Activated effector memory CD4-positive, alpha-beta T cell treated with Interleukin-2 at 50 U/mL for 16 hours (primary cell): ENCODE measurements at regions not wholly inside any gene's neighbourhood (a gene's known extent, or its start where the extent isn't known, plus 50 kb on each side); places are given as distances from the start of the nearest gene placed in this dataset.
"Not testable (repeated sequence)": the region's sequence is repeated elsewhere in the genome, so short reads cannot be mapped to it uniquely, and the experiment has no call there.

ENCODE experiments used
- DNase-seq: peaks from one replicate; pipeline ENCODE4 v3.0.0-alpha.2; 2020

DNA sequence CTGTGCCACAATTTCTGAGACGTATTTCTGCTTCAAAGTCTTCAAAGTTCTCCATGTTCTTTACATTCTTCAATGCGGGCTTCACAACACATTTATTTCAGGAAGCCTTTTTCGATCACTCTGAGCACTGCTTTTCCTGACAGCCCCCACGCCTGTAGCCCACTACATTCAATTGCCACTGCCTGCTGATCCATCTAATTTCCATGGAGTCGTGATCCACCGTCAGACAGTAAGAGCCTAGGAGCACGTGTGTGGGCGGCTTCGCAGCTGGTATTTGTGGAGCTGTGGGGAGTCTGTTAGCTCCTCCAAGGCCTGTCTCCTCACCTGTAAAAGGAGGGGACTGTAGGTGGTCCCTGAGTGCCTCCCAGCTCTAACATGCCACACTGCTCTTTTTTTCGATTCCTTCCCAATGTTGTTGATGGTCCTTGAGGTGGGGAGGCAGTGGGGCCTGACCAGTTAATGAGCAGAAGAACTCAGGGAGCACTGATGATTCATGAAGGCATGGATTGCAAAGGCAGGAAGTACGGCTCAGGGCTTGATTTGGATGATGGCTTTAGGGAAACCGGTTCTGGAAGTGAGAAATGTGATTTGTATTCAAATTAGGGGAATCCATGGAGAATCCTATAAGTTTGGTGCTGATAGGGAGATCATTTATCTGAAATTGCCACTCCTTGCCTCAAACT, 401.1 kb upstream of the PODXL start:
- no peak for DNase-seq

DNA sequence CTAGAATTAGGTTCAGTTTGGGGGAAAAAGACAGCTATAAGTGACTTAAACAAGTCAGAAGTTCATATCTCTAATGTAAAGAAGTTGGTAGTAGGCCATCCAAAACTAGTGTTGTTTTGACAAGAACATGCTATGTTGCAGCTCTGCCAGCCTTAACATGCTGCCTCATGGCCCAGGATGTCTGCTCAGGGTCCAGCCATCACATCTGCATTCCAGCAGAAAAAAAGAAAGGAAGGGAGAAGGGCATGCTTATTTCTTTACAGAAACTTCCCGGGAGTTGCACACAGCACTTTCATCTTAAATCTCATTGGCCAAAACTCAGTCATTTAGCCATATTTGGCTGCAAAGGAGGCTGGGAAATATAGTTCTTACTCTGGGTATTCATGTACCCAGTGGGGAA, 400.4 kb upstream of the PODXL start:
- no peak for DNase-seq

DNA sequence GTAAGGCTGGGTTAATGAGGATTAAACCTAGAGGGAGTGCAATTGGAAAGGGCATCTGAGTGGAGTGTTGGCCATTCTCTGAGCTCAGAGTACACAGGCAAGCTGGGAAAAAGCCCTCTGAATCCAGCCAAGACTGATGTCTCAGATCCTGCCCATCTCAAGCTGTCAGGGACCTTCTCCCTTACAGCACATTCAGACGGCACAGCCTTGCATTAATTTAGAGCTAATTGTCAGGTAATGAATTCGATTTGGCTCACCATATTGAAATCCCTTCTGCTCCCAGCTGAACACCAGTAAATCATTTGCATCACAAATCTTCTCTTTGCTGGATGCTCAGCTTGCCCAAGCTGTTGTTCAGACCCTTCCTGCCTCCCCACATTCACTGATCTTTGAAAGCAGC, 399.3 kb upstream of the PODXL start:
- DNase-seq, result no peak

DNA sequence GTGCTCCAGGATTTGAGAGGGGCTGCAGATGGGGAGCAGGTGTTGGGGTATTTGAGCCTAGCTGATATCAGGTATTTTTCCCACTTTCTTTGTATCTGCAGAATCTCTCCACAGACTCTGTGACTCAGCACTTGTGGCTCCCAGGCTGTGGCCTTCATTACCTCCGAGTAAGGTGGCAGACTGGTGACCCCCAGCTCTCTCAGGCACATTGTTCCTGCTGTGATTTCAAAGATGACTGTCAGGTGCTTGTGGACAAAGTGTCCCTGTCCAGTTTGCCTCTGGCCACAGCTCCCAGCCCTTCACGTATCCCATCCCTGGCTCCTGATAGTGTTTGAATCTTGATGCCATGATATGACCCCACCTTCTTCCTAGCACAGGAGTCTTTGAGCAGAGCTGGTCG, 396.8 kb upstream of the PODXL start:
- no peak for DNase-seq

DNA sequence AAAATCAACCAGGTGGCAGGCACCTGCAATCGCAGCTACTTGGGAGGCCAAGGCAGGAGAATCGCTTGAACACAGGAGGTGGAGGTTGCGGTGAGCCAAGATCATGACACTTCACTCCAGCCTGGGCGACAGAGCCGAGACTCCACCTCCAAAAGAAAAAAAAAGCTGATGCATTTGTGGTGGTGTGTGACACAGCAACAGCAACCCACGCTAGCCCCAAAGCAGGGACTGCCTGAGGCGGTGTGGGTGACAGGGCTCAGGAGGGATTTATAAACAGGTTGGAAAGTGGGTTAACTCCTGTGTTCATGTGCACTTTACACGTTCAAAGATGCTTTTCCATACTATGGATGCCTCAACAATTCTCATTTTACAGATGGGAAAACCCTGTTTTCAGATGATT, 395.9 kb upstream of the PODXL start:
- DNase-seq, result no peak

DNA sequence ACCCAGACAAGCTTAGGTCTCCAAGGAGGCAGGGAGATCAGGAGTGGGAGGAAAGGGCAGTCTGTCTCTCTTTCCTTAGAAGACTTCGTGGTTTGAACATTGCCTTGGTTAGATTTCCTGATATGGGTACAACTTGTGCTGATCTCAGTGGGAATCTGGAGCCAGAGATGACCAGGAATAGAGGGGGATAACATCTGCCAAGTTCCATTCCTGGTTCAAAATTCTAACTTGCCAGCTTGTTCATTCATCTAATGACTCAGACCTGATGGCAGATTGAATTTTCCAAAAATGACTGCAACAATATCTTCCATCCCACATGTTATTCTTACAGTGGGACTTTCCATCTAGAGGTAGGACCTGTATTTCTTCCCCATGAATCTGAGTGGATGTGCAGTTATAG, 394.3 kb upstream of the PODXL start:
- DNase-seq, result no peak

DNA sequence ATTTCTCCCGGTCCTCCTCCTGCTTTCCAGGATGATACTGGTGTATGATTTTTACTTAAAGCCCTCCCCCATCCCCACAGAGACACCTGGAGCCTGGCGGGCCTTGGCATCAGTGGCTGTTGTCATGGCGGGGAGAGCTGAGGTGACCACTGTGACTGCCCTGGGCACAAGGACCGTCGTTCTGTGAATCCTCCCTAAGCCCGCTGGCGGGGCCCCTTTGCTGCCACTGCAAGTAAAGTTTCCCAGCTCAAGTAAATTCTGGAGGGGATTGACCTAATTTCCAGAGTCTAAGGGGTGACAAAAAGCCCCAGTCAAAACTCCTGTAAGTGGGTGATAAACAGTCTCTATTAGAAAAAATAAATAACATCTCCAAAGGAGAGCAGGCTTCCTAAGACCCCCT, 393.2 kb upstream of the PODXL start:
- DNase-seq, result no peak

DNA sequence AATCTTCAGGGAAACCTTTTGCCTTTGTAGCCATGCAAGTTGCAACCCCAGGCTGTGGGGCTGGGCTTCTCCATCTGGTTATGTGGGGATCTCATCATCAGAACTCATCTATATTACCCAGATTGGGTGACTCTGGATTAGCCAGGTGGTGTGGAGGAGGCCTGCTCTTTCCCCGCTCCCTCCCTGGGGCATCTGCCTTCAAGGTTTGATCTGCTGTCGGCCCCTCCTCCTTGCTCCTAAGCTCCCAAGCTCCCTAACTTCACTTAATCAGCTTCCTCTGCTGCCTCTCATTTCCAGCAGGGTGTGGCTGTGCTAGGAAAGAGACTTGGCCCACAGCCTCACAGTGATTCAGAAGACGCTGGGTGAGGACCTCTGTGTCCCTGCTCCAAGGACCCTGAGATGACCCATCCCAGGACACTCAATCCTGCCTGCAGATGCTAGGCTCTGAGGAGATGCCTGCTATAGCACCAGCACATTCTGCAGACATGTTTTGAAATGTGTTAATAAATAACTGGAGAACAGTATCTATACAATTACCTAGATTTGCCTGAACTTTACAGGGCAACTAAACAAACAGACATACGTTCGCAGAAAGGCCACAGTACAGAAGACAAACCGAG, 392.1 kb upstream of the PODXL start:
- no peak for DNase-seq

DNA sequence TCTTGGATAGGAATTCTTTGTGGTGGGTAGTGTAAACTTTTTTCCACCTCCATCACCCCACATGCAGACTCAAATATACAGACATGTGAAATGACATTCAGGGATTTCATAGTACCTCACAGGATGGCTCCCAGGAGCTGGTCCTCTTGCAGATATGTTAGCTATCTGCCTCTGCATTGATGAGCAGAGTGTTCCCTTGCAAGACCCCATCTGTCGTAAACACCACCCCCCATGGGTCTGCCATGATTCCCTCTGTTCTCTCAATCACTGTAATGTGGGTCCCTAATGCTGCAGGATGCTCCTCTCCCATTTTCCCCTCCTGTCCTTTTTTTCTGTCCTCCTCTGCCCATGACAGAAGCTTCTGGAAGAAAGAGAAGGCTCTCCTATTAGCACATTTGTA, 391.2 kb upstream of the PODXL start:
- no peak for DNase-seq

DNA sequence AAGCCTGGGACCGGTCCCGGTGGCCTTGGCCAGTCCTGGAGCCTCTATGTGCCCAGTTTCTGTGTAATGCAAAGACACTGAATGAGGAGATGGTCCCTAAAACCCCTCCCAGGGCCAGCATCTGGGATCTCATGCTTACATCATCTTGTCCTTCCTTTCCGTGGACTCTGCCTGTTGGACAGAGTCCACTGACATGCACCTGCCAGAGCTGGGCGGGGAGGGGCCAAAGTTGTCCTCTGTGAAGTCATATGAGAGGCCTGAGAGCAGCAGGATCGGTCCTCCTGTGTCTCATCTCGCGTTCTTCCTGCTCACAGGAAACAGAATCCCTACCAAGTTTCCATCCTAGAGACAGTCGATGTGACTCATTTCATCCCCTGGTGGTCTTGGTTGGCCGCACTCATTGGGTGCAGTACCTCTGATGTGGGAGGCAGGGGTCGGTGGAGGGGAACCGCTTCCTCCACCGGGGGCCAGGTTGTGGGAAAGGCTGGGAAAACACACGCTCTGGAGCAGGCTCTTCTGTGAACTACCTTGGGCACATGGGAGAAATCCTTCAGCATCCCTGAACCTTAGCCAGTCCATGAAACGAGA, 389.6 kb upstream of the PODXL start:
- DNase-seq, result no peak

DNA sequence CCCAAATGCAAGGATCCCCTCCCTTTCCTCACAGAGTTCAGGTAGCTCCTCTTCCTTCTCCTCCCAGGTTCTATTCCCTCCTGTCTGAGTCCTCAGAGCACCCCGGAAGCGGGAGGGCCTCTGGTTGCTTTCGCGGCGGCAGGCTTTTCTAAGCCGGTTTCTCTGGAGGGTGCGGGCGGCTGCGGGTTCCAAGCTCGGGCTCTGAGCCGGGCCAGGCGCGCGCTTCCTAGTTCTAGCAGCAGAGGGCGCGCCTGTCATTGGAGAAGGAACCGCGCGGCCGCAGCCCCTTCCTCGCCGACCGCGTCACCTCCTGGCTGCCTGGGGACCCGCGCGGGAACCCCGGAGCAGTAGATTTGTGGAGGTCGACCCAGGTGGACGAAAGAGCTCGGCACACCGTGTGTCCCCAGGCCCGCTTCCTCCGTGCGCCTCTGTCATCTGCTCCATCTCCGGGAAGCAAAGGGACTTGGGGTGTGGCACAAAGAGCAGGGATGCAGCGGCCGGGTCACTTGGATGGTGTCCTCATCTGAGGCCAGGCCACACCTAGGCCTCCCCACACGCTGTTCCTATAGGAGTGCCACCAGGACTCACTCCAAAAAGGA, 389.0 kb upstream of the PODXL start:
- no peak for DNase-seq

DNA sequence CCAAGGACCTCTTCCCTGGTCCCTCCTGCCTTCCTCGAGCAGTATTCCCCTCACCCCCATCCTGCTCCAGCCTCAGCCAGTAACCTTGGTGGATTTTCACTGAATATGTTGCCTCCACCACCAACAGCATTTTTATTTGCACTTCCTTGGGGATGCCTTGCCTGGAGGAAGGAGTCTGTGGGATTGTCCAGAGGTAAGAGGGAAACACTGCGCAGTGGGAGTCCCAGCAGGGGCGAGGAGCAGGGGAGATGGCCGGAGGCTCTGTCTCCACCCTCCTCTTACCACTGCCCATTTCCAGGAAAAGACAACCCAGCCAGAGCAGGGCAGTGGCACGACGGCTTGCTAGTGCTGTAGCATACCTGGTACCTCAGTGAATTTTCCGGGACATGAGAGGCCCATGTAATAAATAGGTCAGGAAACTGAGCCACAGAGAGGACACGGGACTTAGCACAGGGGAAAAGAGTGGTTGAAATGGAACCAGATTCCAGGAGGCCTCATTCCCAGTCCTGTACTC, 388.2 kb upstream of the PODXL start:
- no peak for DNase-seq

DNA sequence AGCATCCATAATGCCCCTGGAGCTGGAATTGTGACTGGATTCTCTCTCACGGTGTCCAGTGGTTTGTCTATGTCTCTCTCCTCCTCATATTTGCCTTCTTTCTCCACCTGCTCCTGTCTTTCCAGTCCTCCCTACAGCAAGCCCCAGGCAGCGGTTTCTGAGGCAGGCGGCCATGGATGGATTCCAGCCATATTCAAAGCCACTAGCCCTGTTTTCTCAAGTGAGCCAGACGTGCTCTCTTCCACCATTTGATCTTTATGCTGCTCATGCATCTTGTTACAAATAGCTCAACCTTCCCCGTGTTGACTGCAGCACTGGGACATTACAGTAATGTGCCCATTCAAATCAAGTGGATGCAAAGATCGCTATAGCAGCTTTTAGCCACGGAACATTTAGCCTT, 387.2 kb upstream of the PODXL start:
- DNase-seq, result no peak

DNA sequence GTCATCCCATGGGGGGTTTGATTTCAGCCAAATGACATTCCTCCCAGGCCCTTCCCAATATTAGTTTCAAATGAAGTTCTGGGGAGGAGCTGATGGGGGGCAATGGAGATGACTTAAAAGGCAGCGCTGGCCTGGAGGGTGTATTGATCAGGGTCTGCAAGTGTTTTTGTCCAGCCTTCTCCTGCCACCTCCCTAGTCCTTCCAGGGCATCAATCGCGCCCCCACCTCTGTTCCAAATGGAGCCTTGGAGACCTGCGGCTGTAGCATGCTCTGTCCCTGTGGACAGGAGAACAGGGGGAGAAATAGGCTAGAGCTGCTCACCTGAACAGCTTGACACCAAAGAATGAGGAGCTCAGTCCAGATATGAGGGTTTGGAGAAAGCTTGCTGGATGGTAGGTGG, 386.8 kb upstream of the PODXL start:
- no peak for DNase-seq

DNA sequence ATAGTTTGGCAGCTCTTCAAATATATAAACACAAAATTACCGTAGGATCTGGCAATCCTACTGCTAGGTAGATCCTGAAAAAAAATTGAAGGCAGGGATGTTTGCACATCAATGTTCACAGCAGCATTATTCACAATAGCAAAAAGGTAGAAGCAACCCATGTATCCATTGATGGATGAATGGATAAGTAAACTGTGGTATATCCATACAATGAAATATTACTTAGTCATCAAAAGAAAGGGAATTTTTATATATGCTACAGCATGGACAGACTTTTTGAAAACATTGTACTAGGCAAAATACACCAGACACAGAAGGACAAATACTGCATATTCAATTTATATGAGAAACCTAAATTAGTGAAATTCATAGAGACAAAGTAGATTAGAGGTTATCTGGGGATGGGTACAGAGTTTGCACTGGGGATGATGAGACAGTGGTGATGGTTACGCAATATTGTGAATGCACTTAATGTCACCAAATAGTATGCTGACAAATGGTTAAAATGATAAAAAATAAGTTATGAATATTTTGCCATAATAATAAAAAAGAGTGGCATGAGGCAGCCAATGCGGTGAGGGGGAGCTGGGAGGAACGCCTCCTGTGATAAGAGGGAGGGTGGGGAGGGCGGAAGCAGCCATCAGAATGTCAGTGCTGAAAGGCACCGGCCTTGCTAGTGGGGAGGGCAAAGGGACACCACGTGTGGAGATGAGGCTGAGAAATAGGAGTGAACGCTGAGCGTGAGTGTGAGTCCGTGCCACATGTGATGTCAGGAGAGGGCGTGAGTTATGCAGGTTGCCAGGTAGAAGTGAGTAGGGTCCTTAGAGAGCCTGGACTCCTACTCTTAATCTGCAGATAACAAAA, 386.1 kb upstream of the PODXL start:
- no peak for DNase-seq

DNA sequence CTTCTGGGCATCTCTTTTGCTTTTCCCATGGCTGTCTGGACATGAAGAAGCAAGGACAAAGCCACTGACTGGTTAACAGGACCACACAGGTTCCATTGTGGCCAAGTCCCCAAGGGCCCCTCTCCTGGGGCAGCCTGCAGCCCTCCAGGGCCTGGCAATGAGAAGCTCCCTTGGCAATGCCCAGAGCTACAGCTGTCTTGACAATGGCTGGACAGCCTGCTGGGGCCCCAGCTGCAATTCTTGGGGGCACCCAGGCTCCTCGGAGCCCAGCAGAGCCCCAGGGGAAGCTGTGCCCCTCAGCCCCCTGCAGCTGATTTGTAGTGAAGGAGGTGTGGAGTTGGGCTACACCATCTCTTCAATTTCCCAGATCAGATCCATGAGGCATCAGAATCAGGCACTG, 384.9 kb upstream of the PODXL start:
- DNase-seq, result no peak

DNA sequence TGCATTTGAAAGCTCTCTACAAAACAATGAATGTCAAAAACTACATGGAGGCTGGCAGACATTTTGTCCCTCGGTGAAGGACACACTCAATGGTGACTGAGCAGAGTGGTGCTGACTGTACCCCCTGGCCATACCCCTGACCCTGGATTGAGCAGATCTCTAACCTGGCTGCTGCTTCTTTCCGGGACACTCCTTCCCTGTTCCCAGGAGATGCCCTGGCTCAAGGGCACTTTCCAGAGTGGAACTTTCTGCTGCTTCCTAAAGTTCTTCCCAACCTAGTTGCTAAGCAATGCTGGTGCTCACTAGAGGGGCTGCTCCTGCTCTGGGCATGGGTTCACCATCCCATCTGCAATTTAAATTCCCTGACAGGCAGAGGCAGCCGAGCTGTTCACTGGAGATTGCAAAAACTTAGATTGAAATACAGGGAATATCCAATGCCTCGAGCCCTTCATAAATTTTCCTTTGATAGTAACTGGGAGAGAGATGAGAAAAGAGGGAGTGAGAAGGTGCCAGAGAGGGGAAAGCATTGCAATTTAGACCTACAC, 384.3 kb upstream of the PODXL start:
- no peak for DNase-seq

DNA sequence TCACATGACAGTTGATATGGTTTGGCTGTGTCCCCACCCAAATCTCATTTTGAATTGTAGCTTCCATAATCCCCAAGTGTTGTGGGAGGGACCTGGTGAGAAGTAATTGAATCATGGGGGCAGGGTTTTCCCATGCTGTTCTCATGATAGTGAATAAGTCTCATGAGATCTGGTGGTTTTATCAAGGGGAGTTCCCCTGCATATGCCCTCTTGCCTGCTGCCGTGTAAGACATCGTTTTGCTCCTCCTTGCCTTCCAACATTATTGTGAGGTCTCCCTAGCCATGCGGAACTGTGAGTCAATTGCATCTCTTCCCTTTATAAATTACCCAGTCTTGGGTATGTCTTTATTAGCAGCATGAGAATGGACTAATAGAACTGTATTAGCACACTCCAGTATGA, 382.4 kb upstream of the PODXL start:
- DNase-seq, result not testable (repeated sequence)

DNA sequence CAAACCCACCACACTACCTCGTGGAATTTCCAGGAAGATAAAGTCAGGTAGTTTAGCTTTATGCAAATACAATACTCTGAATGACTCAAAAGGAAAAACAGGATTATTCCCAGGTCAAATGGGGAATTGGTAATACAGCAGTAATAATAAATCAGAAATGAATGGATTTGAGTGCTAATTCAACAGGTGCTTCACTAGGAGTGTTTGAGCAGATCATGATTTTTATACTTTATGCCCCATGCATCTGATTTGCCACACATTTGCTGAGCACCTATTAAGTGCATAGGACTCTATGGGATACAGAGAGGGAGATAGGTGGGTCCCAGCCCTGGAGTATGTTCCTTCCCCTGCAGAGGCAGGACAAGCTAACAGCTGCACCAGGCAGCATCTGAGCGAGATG, 381.4 kb upstream of the PODXL start:
- DNase-seq, result no peak

DNA sequence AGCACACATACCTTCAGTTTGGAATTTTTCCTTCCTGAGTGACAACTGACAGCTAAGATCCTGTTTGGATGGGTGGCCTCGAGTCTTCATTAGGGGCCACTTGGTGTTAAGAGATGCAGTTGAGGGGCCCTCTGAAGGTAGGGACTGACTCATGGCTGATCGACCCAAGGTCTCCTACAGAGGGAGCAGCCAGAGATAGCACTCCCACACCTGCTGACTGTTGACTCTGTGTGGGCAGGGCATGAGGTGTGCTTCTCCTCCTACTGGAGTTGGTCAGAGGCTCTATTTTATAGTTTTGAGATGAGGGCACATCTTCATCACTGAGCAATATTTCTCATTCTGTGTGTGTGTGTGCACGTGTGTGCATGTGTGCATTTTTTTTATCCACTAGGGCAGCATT, 378.8 kb upstream of the PODXL start:
- no peak for DNase-seq

DNA sequence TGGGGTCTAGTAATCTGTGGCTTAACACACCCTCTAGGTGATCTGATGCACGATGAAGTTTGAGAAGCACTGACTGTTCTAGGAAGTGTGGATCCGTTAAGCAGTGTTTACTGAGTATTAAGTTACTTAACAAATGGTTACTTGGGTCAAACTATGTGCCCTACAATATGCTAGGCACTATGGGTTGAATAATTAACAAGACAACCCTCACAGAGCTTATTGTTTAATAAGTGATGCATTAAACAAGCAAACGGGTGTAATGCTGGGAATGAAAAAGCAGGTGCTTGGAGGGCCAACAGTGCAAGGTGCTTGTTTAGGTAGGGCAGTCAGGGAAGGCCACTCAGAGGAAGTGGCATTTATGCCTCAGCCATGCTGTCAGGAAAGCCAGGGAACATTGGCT, 378.0 kb upstream of the PODXL start:
- DNase-seq, result no peak

DNA sequence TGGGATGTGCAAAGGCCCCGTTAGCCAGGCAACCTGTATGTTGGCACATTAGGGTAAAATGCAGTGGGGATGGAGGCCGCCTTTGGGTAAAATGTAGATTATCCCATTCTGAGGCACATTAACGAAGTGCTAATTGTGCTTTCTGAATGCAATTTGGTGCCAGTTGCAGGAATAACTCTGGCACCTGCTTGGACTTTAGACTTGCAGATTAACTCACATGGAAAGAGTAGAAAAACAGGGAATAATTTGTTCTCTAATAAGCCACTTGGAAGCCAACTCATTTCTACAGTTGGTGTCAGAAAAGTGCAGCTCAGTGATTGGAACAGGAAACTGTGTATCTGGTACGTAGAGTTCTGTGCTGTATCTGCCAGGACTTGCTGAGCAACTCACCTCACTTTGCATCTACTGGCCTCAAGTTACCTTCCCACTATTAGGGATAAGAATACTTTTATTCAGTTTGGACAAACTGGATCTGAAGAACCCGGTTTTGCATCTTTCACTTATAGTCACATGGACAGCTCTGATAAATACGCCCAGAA, 377.4 kb upstream of the PODXL start:
- no peak for DNase-seq

DNA sequence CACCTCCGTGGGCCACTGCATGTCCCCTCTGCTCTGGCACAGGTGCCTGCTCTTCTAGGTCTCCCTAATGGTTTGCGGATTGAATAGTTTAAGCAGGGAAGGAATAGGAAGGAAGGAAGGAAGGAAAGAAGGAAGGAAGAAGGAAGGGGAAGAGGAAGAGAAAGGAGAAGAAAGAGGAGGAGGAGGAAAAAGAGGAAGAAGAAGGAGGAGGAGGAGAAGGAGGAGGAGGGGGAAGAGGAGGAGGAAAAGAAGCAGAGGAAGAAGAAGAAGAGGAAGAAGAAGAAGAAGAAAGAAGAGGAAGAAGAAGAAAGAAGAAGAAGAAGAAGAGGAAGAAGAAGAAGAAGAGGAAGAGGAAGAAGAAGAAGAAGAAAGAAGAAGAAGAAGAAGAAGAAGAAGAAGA, 376.8 kb upstream of the PODXL start:
- DNase-seq, result not testable (repeated sequence)
